Endothelial cell of umbilical vein (primary cell): ENCODE measurements at regions not wholly inside any gene's neighbourhood (a gene's known extent, or its start where the extent isn't known, plus 50 kb on each side); places are given as distances from the start of the nearest gene placed in this dataset.
"Not testable (repeated sequence)": the region's sequence is repeated elsewhere in the genome, so short reads cannot be mapped to it uniquely, and the experiment has no call there.

Source experiments
- EZH2 ChIP-seq: IDR thresholded peaks from 2 replicates; pipeline ENCODE4 v1.6.1; 2012; ENCODE audit warnings: borderline replicate concordance, low read depth, mild to moderate bottlenecking, moderate library complexity, low read length, inconsistent platforms; ENCODE audit not compliant: severe bottlenecking
- FOS ChIP-seq: IDR thresholded peaks from 2 replicates; pipeline ENCODE4 v1.6.1; 2011; ENCODE audit warnings: mild to moderate bottlenecking, low read length, moderate library complexity, borderline replicate concordance; ENCODE audit not compliant: insufficient read depth
- GATA2 ChIP-seq: IDR thresholded peaks from 2 replicates; pipeline ENCODE4 v1.7.0; 2011; ENCODE audit warnings: low read depth, mild to moderate bottlenecking, moderate library complexity, mixed read lengths, low read length; ENCODE audit not compliant: insufficient read length, insufficient read depth
- JUN ChIP-seq: IDR thresholded peaks from 2 replicates; pipeline ENCODE4 v1.6.1; 2011; ENCODE audit warnings: borderline replicate concordance, low read depth; ENCODE audit not compliant: insufficient read length, insufficient read depth
- MAX ChIP-seq: IDR thresholded peaks from 2 replicates; pipeline ENCODE4 v1.6.1; 2011; ENCODE audit not compliant: insufficient read depth, insufficient read length
- MYC ChIP-seq: IDR thresholded peaks from one replicate; pipeline ENCODE4 v1.6.1; 2011; ENCODE audit warnings: mild to moderate bottlenecking, low read depth, low read length
- POLR2A ChIP-seq: IDR thresholded peaks from 2 replicates; pipeline ENCODE4 v1.6.1; 2012; ENCODE audit warnings: low read depth, mild to moderate bottlenecking, control low read depth, low read length
- POLR2AphosphoS5 ChIP-seq: IDR thresholded peaks from 2 replicates; pipeline ENCODE4 v1.6.1; 2012; ENCODE audit warnings: low read depth, mild to moderate bottlenecking, control low read depth, low read length, moderate library complexity; ENCODE audit not compliant: insufficient read depth
- TF ChIP-seq, protein P1 (sequence below), 2 donors: IDR thresholded peaks; 1 replicate in 1 of 2; 2 replicates in 1 of 2; pipeline ENCODE4 v1.5.1; 2011; ENCODE audit warnings: low read length in 2 of 2, mild to moderate bottlenecking in 2 of 2, moderate library complexity in 2 of 2, control low read depth in 1 of 2, inconsistent platforms in 1 of 2, low read depth in 1 of 2; ENCODE audit not compliant: insufficient read depth in 1 of 2; ENCODE audit errors: extremely low read depth in 1 of 2

DNA sequence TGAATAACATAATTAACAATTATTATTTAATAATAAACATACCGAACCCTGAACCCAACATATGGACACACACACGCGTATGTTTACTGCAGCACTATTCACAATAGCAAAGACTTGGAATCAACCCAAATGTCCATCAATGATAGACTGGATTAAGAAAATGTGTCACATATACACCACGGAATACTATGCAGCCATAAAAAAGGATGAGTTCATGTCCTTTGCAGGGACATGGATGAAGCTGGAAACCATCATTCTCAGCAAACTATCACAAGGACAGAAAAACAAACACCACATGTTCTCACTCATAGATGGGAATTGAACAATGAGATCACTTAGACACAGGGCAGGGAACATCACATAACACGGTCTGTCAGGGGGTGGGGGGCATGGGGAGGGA is 333.5 kb downstream of the KIF20B start:
- TF ChIP-seq, protein P1, sequence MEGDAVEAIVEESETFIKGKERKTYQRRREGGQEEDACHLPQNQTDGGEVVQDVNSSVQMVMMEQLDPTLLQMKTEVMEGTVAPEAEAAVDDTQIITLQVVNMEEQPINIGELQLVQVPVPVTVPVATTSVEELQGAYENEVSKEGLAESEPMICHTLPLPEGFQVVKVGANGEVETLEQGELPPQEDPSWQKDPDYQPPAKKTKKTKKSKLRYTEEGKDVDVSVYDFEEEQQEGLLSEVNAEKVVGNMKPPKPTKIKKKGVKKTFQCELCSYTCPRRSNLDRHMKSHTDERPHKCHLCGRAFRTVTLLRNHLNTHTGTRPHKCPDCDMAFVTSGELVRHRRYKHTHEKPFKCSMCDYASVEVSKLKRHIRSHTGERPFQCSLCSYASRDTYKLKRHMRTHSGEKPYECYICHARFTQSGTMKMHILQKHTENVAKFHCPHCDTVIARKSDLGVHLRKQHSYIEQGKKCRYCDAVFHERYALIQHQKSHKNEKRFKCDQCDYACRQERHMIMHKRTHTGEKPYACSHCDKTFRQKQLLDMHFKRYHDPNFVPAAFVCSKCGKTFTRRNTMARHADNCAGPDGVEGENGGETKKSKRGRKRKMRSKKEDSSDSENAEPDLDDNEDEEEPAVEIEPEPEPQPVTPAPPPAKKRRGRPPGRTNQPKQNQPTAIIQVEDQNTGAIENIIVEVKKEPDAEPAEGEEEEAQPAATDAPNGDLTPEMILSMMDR (IDR thresholded peaks at IDR 0.05; ENCODE audit: extremely low read depth in 1 of 2, insufficient read depth in 1 of 2, low read depth in 1 of 2, low read length in 2 of 2) = not testable (repeated sequence)
- TF ChIP-seq GATA2, POLR2A, EZH2, POLR2AphosphoS5, MAX, JUN, MYC, FOS: not testable (repeated sequence)
